ENCODE measurements at regions not wholly inside any gene's neighbourhood (a gene's known extent, or its start where the extent isn't known, plus 50 kb on each side); places are given as distances from the start of the nearest gene placed in this dataset.

DNA sequence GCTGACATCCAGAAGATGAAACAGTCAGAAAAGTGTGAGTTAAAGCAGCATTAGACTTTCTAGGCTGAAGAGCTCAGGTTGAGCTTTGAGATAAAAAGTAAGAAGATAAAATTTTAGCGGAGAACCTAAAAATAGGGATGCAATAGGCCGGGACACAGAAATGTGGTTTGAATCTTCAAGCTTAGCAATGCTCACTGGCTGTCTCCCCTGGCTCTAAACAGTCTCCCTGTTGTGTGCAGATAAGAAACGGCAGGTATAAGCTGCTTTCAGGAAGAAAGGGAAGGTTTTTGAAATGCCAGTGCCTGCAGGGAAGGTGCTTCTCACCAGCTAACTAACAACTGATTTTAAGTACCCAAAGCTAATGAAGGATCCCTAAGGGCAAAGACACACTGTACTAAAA, 718.7 kb upstream of the SGO1 start:
- Mint-ChIP-seq H3K4me1 (ENCODE audit: unreplicated experiment) (no peaks in the 10 kb centered on the region), H3K36me3 (ENCODE audit: low read depth, unreplicated experiment) (no peaks in the 10 kb centered on the region), H3K27me3 (ENCODE audit: unreplicated experiment) (no peaks in the 10 kb centered on the region), H3K9me3 (ENCODE audit: unreplicated experiment) (no peaks in the 10 kb centered on the region), H3K4me3 (ENCODE audit: unreplicated experiment) (no peak overlapping the region), H3K27ac (ENCODE audit: unreplicated experiment) (no peak overlapping the region)
- no peak for DNase-seq (ENCODE audit: low spot score)
- TF ChIP-seq, protein P1, sequence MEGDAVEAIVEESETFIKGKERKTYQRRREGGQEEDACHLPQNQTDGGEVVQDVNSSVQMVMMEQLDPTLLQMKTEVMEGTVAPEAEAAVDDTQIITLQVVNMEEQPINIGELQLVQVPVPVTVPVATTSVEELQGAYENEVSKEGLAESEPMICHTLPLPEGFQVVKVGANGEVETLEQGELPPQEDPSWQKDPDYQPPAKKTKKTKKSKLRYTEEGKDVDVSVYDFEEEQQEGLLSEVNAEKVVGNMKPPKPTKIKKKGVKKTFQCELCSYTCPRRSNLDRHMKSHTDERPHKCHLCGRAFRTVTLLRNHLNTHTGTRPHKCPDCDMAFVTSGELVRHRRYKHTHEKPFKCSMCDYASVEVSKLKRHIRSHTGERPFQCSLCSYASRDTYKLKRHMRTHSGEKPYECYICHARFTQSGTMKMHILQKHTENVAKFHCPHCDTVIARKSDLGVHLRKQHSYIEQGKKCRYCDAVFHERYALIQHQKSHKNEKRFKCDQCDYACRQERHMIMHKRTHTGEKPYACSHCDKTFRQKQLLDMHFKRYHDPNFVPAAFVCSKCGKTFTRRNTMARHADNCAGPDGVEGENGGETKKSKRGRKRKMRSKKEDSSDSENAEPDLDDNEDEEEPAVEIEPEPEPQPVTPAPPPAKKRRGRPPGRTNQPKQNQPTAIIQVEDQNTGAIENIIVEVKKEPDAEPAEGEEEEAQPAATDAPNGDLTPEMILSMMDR (IDR thresholded peaks at IDR 0.05; ENCODE audit: unreplicated experiment) = no peak

DNA sequence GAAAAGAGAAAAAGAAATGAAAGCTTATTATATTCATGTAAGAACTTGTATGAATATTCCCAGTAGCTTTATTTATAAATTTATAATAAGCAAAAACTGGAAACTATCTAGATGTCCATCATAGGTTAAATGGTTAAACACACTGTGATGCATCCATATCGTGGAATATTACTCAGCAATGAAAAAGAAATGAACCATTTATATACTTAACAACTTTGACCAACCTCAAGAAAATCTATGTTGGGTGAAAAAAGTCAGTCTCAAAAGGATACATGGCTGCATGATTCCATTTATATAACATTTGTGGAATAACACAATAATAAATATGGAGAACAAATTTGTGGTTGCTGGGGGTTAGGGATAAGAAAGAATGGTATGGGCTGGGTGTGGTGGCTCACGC, 713.0 kb upstream of the SGO1 start:
- no peak overlapping the region for H3K4me3 Mint-ChIP-seq (ENCODE audit: unreplicated experiment)
- no peaks in the 10 kb centered on the region for H3K36me3 Mint-ChIP-seq (ENCODE audit: low read depth, unreplicated experiment)
- no peak for DNase-seq (ENCODE audit: low spot score)
- H3K4me1 Mint-ChIP-seq (ENCODE audit: unreplicated experiment) = no peaks in the 10 kb centered on the region
- H3K27me3 Mint-ChIP-seq (ENCODE audit: unreplicated experiment) = no peaks in the 10 kb centered on the region
- H3K9me3 Mint-ChIP-seq (ENCODE audit: unreplicated experiment) = no peaks in the 10 kb centered on the region
- TF ChIP-seq, protein P1 (IDR thresholded peaks at IDR 0.05; ENCODE audit: unreplicated experiment) = no peak
- no peak overlapping the region for H3K27ac Mint-ChIP-seq (ENCODE audit: unreplicated experiment)

DNA sequence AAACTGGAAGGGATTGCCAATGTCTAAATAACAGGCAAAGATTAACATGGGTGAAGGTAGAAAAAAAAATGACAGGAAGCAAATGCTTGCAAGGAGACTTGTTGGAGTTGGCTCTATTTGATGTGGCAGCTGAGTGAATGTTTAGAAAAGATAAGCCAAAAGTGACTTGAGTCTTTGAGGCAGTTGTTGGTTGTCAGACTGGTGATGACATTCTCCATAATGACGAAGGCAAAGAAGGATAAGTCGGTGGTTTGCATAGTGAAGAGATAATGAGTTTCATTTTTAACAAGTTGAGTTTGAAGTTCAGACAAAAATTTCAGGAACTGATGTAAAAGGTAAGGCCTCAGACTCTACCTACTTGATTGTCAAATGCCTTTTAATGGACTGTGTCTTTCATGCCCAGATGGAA, 704.1 kb upstream of the SGO1 start:
- Mint-ChIP-seq H3K9me3 (ENCODE audit: unreplicated experiment) (no peaks in the 10 kb centered on the region), H3K27me3 (ENCODE audit: unreplicated experiment) (no peaks in the 10 kb centered on the region), H3K27ac (ENCODE audit: unreplicated experiment) (no peak overlapping the region), H3K36me3 (ENCODE audit: low read depth, unreplicated experiment) (no peaks in the 10 kb centered on the region), H3K4me1 (ENCODE audit: unreplicated experiment) (no peaks in the 10 kb centered on the region), H3K4me3 (ENCODE audit: unreplicated experiment) (no peak overlapping the region)
- TF ChIP-seq, protein P1 (IDR thresholded peaks at IDR 0.05; ENCODE audit: unreplicated experiment) = no peak
- DNase-seq (ENCODE audit: low spot score) = no peak

DNA sequence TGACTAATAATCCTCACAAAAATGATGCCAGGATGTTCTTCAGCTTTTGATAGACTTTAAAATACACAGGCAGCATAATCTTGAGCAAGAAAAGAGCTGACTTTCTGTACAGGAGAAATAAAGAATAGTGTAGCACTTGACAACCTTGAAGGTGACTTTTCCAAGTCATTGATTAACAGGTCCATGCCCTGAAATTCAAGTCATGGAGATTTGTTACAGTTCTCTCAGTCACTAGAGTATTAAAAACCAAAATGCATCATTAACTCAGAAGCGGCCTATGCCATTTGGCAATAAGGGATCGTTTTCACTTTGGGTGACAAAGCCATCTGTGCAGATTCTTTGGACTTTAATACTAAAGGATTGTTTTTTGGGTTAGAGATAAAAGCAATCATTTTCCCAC, 692.7 kb upstream of the SGO1 start:
- H3K27me3 Mint-ChIP-seq (ENCODE audit: unreplicated experiment) = peaks cover 2% of the 10 kb centered on the region
- H3K9me3 Mint-ChIP-seq (ENCODE audit: unreplicated experiment) = no peaks in the 10 kb centered on the region
- H3K36me3 Mint-ChIP-seq (ENCODE audit: low read depth, unreplicated experiment) = no peaks in the 10 kb centered on the region
- H3K4me1 Mint-ChIP-seq (ENCODE audit: unreplicated experiment) = peaks cover 5% of the 10 kb centered on the region
- H3K4me3 Mint-ChIP-seq (ENCODE audit: unreplicated experiment) = no peak overlapping the region
- TF ChIP-seq, protein P1 (IDR thresholded peaks at IDR 0.05; ENCODE audit: unreplicated experiment) = no peak
- H3K27ac Mint-ChIP-seq (ENCODE audit: unreplicated experiment) = no peak overlapping the region
- no peak for DNase-seq (ENCODE audit: low spot score)

DNA sequence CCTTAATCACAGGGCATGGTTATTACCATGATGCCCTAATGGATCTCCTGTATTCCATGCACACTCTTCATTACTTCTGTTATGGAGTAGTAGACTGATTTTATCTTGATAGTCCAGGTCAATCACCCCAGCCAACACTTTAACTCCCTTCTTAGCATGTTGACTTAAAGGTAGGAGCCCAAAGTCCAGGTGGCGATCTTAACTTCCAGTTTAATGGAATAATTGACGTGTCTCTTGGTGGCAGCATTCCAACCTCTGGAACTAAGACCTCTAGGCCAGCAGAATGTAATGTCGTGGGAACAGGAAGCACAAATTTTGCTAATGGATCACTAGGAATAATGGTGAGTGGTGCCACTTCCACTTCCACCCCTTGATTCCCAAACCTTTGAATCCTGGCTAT, 687.2 kb upstream of the SGO1 start:
- TF ChIP-seq, protein P1 (IDR thresholded peaks at IDR 0.05; ENCODE audit: unreplicated experiment) = no peak
- DNase-seq (ENCODE audit: low spot score) = no peak
- no peak overlapping the region for H3K27ac Mint-ChIP-seq (ENCODE audit: unreplicated experiment)
- H3K27me3 Mint-ChIP-seq (ENCODE audit: unreplicated experiment) = peaks cover 2% of the 10 kb centered on the region
- no peak overlapping the region for H3K4me3 Mint-ChIP-seq (ENCODE audit: unreplicated experiment)
- H3K9me3 Mint-ChIP-seq (ENCODE audit: unreplicated experiment) = no peaks in the 10 kb centered on the region
- H3K4me1 Mint-ChIP-seq (ENCODE audit: unreplicated experiment) = no peaks in the 10 kb centered on the region
- no peaks in the 10 kb centered on the region for H3K36me3 Mint-ChIP-seq (ENCODE audit: low read depth, unreplicated experiment)
